WERI-Rb-1 (cell line): ENCODE measurements at regions not wholly inside any gene's neighbourhood (a gene's known extent, or its start where the extent isn't known, plus 50 kb on each side); places are given as distances from the start of the nearest gene placed in this dataset.

Experiments used
- DNase-seq: peaks from one replicate; pipeline ENCODE4 v3.0.0-alpha.2; 2020
- H3K27ac ChIP-seq: fragments of 250-450 bp; sonication (Bioruptor Pico); 2 replicates; pipeline ENCODE4 v1.5.1; 2020; ENCODE audit warnings: mild to moderate bottlenecking, moderate library complexity
- H3K27me3 ChIP-seq: fragments of 250-450 bp; sonication (Bioruptor Pico); 2 replicates; pipeline ENCODE4 v1.5.1; 2021; ENCODE audit warnings: mild to moderate bottlenecking, low read depth, moderate library complexity; ENCODE audit not compliant: insufficient read depth, severe bottlenecking
- H3K36me3 ChIP-seq: fragments of 250-450 bp; sonication (Bioruptor Pico); 2 replicates; pipeline ENCODE4 v1.5.1; 2020; ENCODE audit warnings: mild to moderate bottlenecking, moderate library complexity
- H3K4me3 ChIP-seq: 2 replicates; pipeline ENCODE4 v1.5.1; 2011; ENCODE audit warnings: low read depth, mild to moderate bottlenecking, control low read depth, low read length
- H3K9me3 ChIP-seq: fragments of 250-450 bp; sonication (Bioruptor Pico); 2 replicates; pipeline ENCODE4 v1.5.1; 2021; ENCODE audit warnings: mild to moderate bottlenecking, moderate library complexity; ENCODE audit not compliant: severe bottlenecking
- TF ChIP-seq, protein P1 (sequence below): IDR thresholded peaks from 2 replicates; pipeline ENCODE4 v1.5.1; 2011; ENCODE audit warnings: low read depth, mild to moderate bottlenecking, control low read depth, inconsistent platforms, low read length

DNA sequence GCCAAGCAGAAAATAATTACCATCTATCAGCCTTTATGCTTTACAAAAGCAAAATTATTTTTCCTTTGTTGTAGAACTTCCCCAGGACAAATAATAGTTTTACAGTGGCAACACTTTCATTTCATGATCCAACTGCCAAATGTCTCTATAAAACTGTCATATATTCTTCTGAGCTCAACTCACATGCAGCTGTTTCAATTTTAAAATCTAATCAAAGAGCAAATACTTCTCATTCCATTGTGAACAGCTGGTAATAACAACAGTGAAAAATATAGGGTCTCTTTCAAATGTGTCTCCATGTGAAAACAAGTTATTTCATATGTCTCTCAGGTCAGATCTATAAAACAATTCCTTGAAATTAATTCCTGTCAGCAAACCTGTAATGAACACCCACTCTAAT is 270.6 kb upstream of the SLC7A11 start:
- DNase-seq: no peak
- H3K27ac ChIP-seq: no peak overlapping the region
- no peaks in the 10 kb centered on the region for H3K36me3 ChIP-seq
- no peaks in the 10 kb centered on the region for H3K27me3 ChIP-seq
- H3K9me3 ChIP-seq: no peaks in the 10 kb centered on the region
- H3K4me3 ChIP-seq: no peak overlapping the region
- TF ChIP-seq, protein P1, sequence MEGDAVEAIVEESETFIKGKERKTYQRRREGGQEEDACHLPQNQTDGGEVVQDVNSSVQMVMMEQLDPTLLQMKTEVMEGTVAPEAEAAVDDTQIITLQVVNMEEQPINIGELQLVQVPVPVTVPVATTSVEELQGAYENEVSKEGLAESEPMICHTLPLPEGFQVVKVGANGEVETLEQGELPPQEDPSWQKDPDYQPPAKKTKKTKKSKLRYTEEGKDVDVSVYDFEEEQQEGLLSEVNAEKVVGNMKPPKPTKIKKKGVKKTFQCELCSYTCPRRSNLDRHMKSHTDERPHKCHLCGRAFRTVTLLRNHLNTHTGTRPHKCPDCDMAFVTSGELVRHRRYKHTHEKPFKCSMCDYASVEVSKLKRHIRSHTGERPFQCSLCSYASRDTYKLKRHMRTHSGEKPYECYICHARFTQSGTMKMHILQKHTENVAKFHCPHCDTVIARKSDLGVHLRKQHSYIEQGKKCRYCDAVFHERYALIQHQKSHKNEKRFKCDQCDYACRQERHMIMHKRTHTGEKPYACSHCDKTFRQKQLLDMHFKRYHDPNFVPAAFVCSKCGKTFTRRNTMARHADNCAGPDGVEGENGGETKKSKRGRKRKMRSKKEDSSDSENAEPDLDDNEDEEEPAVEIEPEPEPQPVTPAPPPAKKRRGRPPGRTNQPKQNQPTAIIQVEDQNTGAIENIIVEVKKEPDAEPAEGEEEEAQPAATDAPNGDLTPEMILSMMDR: no peak

DNA sequence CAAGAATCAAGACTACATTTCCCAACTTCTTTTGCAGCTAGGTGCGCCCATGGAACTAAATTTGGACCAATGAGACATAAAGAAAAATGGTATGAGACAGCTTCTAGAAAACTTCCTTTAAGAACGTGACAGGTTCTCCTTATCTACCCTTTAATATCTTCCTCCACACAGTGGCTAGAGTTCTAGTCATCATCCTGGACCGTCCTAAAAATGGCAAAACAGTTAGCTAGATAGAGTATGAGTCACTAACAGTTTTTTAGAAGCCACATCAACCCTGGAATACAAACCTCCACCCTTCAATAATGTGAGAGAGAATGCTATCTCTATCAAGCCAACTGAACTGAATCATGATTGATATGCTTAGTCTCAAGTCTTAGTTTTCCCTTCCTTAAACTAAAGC is 267.9 kb upstream of the SLC7A11 start:
- Histone ChIP-seq H3K36me3 (no peaks in the 10 kb centered on the region), H3K4me3 (no peak overlapping the region), H3K27ac (no peak overlapping the region), H3K27me3 (no peaks in the 10 kb centered on the region), H3K9me3 (no peaks in the 10 kb centered on the region)
- TF ChIP-seq, protein P1: no peak
- DNase-seq: no peak

DNA sequence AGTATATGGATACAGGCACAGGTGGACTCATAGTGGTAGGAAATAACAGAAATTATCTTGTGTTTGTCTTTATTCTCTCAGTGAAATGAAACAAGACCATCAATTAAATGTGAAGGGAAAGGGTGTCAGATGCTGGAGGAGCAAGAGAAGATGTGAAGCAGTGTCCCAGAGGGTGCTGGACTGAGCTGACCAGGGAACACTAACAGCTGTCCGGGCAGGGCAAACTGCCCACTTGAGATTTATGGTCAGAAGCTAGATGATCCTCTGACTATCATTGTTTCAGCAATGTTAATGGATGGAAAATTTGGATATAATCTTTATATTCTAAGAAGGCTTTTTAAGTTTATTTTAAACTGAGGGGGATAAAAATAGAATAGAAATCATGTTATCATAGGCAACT is 267.2 kb upstream of the SLC7A11 start:
- TF ChIP-seq, protein P1: no peak
- DNase-seq: no peak
- H3K36me3 ChIP-seq: no peaks in the 10 kb centered on the region
- no peak overlapping the region for H3K4me3 ChIP-seq
- H3K9me3 ChIP-seq: no peaks in the 10 kb centered on the region
- H3K27ac ChIP-seq: no peak overlapping the region
- H3K27me3 ChIP-seq: no peaks in the 10 kb centered on the region

DNA sequence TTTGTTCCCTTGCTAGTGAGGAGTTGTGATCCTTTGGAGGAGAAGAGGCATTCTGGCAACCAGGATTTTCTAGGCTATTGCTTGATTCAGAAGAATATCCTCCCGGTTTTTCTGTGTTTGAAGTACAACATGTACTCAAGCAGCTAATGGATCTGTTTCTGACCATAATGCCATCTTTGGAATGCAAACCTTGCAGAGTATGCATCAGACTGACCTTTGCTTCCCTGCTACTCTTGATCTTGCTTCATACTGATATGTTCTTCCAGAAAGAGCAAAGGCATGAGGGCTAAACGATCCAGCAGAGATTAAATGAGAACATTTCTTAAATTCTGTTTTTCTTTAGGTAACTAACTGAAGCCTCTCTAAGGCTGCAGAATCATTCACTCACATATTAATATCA is 265.4 kb upstream of the SLC7A11 start:
- no peak overlapping the region for H3K27ac ChIP-seq
- no peaks in the 10 kb centered on the region for H3K9me3 ChIP-seq
- no peak for DNase-seq
- H3K27me3 ChIP-seq: no peaks in the 10 kb centered on the region
- H3K4me3 ChIP-seq: no peak overlapping the region
- TF ChIP-seq, protein P1: no peak
- no peaks in the 10 kb centered on the region for H3K36me3 ChIP-seq

DNA sequence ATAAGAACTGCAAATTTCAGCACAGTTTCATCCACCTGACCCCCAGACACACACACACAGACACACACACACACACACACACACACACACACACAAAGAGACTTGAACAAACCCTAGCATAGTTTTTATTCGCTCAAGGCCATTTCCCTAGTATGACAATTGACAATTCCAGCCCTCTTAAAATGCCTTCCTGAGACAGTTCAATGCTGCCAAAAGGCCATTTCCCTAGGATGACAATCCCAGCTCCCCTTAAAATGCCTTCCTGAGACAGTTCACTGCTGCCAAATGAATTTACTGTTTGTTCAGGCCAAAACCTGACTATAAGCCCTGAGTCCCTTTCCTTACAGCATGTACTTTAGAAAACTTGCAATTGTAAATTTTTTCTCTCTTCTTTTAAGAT is 259.5 kb upstream of the SLC7A11 start:
- Histone ChIP-seq H3K27ac (no peak overlapping the region), H3K36me3 (no peaks in the 10 kb centered on the region), H3K27me3 (no peaks in the 10 kb centered on the region), H3K4me3 (no peak overlapping the region), H3K9me3 (peaks cover 4% of the 10 kb centered on the region)
- no peak for DNase-seq
- TF ChIP-seq, protein P1: no peak

DNA sequence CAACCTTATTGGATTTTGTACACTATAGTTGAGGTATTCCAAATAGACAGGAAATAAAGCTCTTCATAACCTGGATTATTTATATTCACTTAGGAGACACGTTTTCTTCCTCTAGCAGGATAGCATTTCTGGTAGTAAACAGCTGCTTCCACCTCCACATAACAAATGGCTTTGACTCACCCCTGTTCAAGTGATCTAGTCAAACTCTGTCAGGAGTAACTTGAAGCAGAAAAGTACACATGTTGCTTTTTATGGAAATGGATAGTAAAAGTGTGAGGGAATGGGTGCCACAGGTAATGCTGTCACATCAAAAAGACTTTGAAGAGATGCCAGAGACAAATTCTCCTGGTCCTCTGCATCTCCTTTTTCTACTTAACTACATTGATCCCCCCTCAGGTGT is 258.7 kb upstream of the SLC7A11 start:
- no peaks in the 10 kb centered on the region for H3K27me3 ChIP-seq
- TF ChIP-seq, protein P1: no peak
- H3K27ac ChIP-seq: no peak overlapping the region
- no peak overlapping the region for H3K4me3 ChIP-seq
- no peaks in the 10 kb centered on the region for H3K36me3 ChIP-seq
- DNase-seq: no peak
- H3K9me3 ChIP-seq: peaks cover 4% of the 10 kb centered on the region
